GM23248 (cell line): ENCODE measurements at regions not wholly inside any gene's neighbourhood (a gene's known extent, or its start where the extent isn't known, plus 50 kb on each side); places are given as distances from the start of the nearest gene placed in this dataset.

Experiments
- DNase-seq: peaks from one replicate; pipeline ENCODE4 v3.0.0-alpha.2; 2015
- H2AFZ ChIP-seq: fragments of 200-600 bp; sonication (generic); 2 replicates; pipeline ENCODE4 v1.6.1; 2016; ENCODE audit warnings: antibody characterized with exemption
- H3F3A ChIP-seq: fragments of 200-600 bp; sonication (generic); 2 replicates; pipeline ENCODE4 v1.6.1; 2016; ENCODE audit warnings: mild to moderate bottlenecking, antibody characterized with exemption, mixed run types; ENCODE audit not compliant: insufficient read depth
- H3K27ac ChIP-seq: fragments of 200-600 bp; sonication (generic); 2 replicates; pipeline ENCODE4 v1.5.1; 2016; ENCODE audit warnings: mild to moderate bottlenecking
- H3K27me3 ChIP-seq: fragments of 200-600 bp; sonication (generic); replicated peaks from 2 replicates; pipeline ENCODE4 v1.6.1; 2016; ENCODE audit warnings: mild to moderate bottlenecking; ENCODE audit not compliant: insufficient read depth
- H3K36me3 ChIP-seq: fragments of 200-600 bp; sonication (generic); 2 replicates; pipeline ENCODE4 v1.6.1; 2016; ENCODE audit warnings: low read depth, mild to moderate bottlenecking
- H3K4me1 ChIP-seq: fragments of 200-600 bp; sonication (generic); 2 replicates; pipeline ENCODE4 v1.6.1; 2016; ENCODE audit warnings: mild to moderate bottlenecking; ENCODE audit not compliant: insufficient read depth
- H3K4me2 ChIP-seq: fragments of 200-600 bp; sonication (generic); one replicate; pipeline ENCODE4 v1.6.1; 2016; ENCODE audit warnings: mild to moderate bottlenecking; ENCODE audit not compliant: unreplicated experiment
- H3K4me3 ChIP-seq: fragments of 200-600 bp; sonication (generic); 2 replicates; pipeline ENCODE4 v1.5.1; 2016; ENCODE audit warnings: mild to moderate bottlenecking
- H3K79me2 ChIP-seq: fragments of 200-600 bp; sonication (generic); 2 replicates; pipeline ENCODE4 v1.6.1; 2016; ENCODE audit warnings: mild to moderate bottlenecking; ENCODE audit not compliant: insufficient read depth
- H3K9ac ChIP-seq: fragments of 200-600 bp; sonication (generic); 2 replicates; pipeline ENCODE4 v1.6.1; 2016; ENCODE audit warnings: mild to moderate bottlenecking
- H3K9me2 ChIP-seq: fragments of 200-600 bp; sonication (generic); 2 replicates; pipeline ENCODE4 v1.6.1; 2016; ENCODE audit warnings: mixed run types, mild to moderate bottlenecking, moderate library complexity; ENCODE audit not compliant: insufficient read depth
- H3K9me3 ChIP-seq: fragments of 200-600 bp; sonication (generic); one replicate; pipeline ENCODE4 v1.6.1; 2017; ENCODE audit warnings: low read depth
- H4K20me1 ChIP-seq: fragments of 200-600 bp; sonication (generic); 2 replicates; pipeline ENCODE4 v1.6.0; 2016; ENCODE audit not compliant: insufficient read depth
- EZH2 ChIP-seq: fragments of 200-600 bp; sonication (generic); IDR thresholded peaks from 2 replicates; pipeline ENCODE4 v1.6.1; 2018; ENCODE audit warnings: antibody characterized with exemption, mild to moderate bottlenecking; ENCODE audit not compliant: insufficient read depth, poor library complexity, severe bottlenecking
- EZH2phosphoT487 ChIP-seq: fragments of 200-600 bp; sonication (generic); IDR thresholded peaks from 2 replicates; pipeline ENCODE4 v1.6.1; 2018; ENCODE audit warnings: antibody characterized with exemption, moderate library complexity, mild to moderate bottlenecking, low read depth; ENCODE audit not compliant: insufficient read depth
- WGBS, 2 experiments: methylation state at CpG; one replicate each; pipeline ENCODE4 v1.1.6; 2015 to 2017; ENCODE audit warnings: low lambda C conversion rate in 2 of 2, low coverage in 1 of 2; ENCODE audit errors: missing lambda C conversion rate in 2 of 2; 5-methylcytosine and 5-hydroxymethylcytosine counted together
- in situ Hi-C: fragments of 300-500 bp; cut with MboI; formaldehyde crosslinking; loops from 2 replicates; pipeline ENCODE4 v1.15.0; 2020

GRCh38 chr1:112040891-112041740 lies 51.6 kb upstream of the KCND3 start:
- H4K20me1 ChIP-seq, result no peaks in the 10 kb centered on the region
- in situ Hi-C loops, result no loop called here

GRCh38 chr1:112043901-112044300 lies 54.4 kb upstream of the KCND3 start:
- in situ Hi-C loops, result no loop called here
- Histone ChIP-seq H3K79me2 (no peaks in the 10 kb centered on the region), H3K4me1 (no peaks in the 10 kb centered on the region), H3K9me2 (no peaks in the 10 kb centered on the region), H3K4me2 (no peak overlapping the region), H3F3A (no peaks in the 10 kb centered on the region), H3K4me3 (no peak overlapping the region), H3K36me3 (no peaks in the 10 kb centered on the region), H3K27me3 (no peaks in the 10 kb centered on the region), H4K20me1 (no peaks in the 10 kb centered on the region), H2AFZ (no peak overlapping the region), H3K27ac (no peak overlapping the region), H3K9ac (no peak overlapping the region), H3K9me3 (no peaks in the 10 kb centered on the region)
- TF ChIP-seq EZH2, result no peak
- TF ChIP-seq EZH2phosphoT487, result no peak
- DNase-seq, result no peak

More at GRCh38 chr1:112040891-112041740, 51.6 kb upstream of the KCND3 start:
- no peak for TF ChIP-seq EZH2phosphoT487
- no peak for TF ChIP-seq EZH2
- H3K36me3 ChIP-seq, result no peaks in the 10 kb centered on the region
- no peaks in the 10 kb centered on the region for H3K4me1 ChIP-seq
- H3K27me3 ChIP-seq, result no peaks in the 10 kb centered on the region
- DNase-seq, result no peak
- no peaks in the 10 kb centered on the region for H3K9me3 ChIP-seq
- H3F3A ChIP-seq, result no peaks in the 10 kb centered on the region
- no peak overlapping the region for H3K4me3 ChIP-seq
- H3K9me2 ChIP-seq, result no peaks in the 10 kb centered on the region
- no peak overlapping the region for H3K27ac ChIP-seq
- H2AFZ ChIP-seq, result no peak overlapping the region
- H3K4me2 ChIP-seq, result no peak overlapping the region
- WGBS, 2 experiments, result 10 to 17% methylated on average over 7 of the region's 7 CpGs
- H3K79me2 ChIP-seq, result no peaks in the 10 kb centered on the region
- no peak overlapping the region for H3K9ac ChIP-seq

- no peaks in the 10 kb centered on the region for H3K9me2 ChIP-seq
- no peak overlapping the region for H2AFZ ChIP-seq
- no peak overlapping the region for H3K27ac ChIP-seq
- no peaks in the 10 kb centered on the region for H3K9me3 ChIP-seq
- no peak overlapping the region for H3K4me3 ChIP-seq
- no peak for DNase-seq
- H3K9ac ChIP-seq, result no peak overlapping the region
- no peak overlapping the region for H3K4me2 ChIP-seq
- no peaks in the 10 kb centered on the region for H3K79me2 ChIP-seq
- H3K27me3 ChIP-seq, result no peaks in the 10 kb centered on the region
- TF ChIP-seq EZH2phosphoT487 (no peak), EZH2 (no peak)
- no peaks in the 10 kb centered on the region for H3K36me3 ChIP-seq
- no peaks in the 10 kb centered on the region for H4K20me1 ChIP-seq
- H3F3A ChIP-seq, result no peaks in the 10 kb centered on the region
- no peaks in the 10 kb centered on the region for H3K4me1 ChIP-seq
- 20 to 35% methylated on average over 3 of the region's 3 CpGs for WGBS, 2 experiments
- in situ Hi-C loops, result no loop called here
These were observed 55.3 kb upstream of the KCND3 start for GRCh38 chr1:112044745-112045144.

GRCh38 chr1:112046630-112047029 lies 57.2 kb upstream of the KCND3 start:
- no peak overlapping the region for H3K4me3 ChIP-seq
- 26% methylated on average over 2 of the region's 2 CpGs for WGBS, 2 experiments
- H3K27ac ChIP-seq, result no peak overlapping the region
- no peak overlapping the region for H2AFZ ChIP-seq
- no peak overlapping the region for H3K4me2 ChIP-seq
- H4K20me1 ChIP-seq, result no peaks in the 10 kb centered on the region
- no peaks in the 10 kb centered on the region for H3K9me2 ChIP-seq
- in situ Hi-C loops, result no loop called here
- no peaks in the 10 kb centered on the region for H3K79me2 ChIP-seq
- H3K27me3 ChIP-seq, result no peaks in the 10 kb centered on the region
- no peaks in the 10 kb centered on the region for H3F3A ChIP-seq
- H3K9ac ChIP-seq, result no peak overlapping the region
- H3K4me1 ChIP-seq, result no peaks in the 10 kb centered on the region
- no peak for TF ChIP-seq EZH2phosphoT487
- TF ChIP-seq EZH2, result no peak
- no peaks in the 10 kb centered on the region for H3K36me3 ChIP-seq
- no peaks in the 10 kb centered on the region for H3K9me3 ChIP-seq
- no peak for DNase-seq

GRCh38 chr1:112048421-112048820 lies 59.0 kb upstream of the KCND3 start:
- H3K36me3 ChIP-seq, result no peaks in the 10 kb centered on the region
- H3K9me3 ChIP-seq, result no peaks in the 10 kb centered on the region
- TF ChIP-seq EZH2phosphoT487 (no peak), EZH2 (no peak)
- no peak for DNase-seq
- no peaks in the 10 kb centered on the region for H3F3A ChIP-seq
- no peaks in the 10 kb centered on the region for H4K20me1 ChIP-seq
- in situ Hi-C loops, result no loop called here
- no peaks in the 10 kb centered on the region for H3K79me2 ChIP-seq
- no peak overlapping the region for H3K4me2 ChIP-seq
- H2AFZ ChIP-seq, result no peak overlapping the region
- H3K9ac ChIP-seq, result no peak overlapping the region
- no peaks in the 10 kb centered on the region for H3K27me3 ChIP-seq
- no peaks in the 10 kb centered on the region for H3K4me1 ChIP-seq
- H3K9me2 ChIP-seq, result no peaks in the 10 kb centered on the region
- no peak overlapping the region for H3K27ac ChIP-seq
- 75 to 82% methylated on average over 1 of the region's 1 CpG for WGBS, 2 experiments
- no peak overlapping the region for H3K4me3 ChIP-seq
